Glomerular visceral epithelial cell (primary cell): ENCODE measurements at regions not wholly inside any gene's neighbourhood (a gene's known extent, or its start where the extent isn't known, plus 50 kb on each side); places are given as distances from the start of the nearest gene placed in this dataset.
"Not testable (repeated sequence)": the region's sequence is repeated elsewhere in the genome, so short reads cannot be mapped to it uniquely, and the experiment has no call there.

Experiments used
- DNase-seq: peaks from one replicate; pipeline ENCODE4 v3.0.0-alpha.2; 2016; ENCODE audit errors: extremely low spot score

- DNase-seq: no peak
Observed at GRCh38 chr4:170599894-170600293, 510.1 kb upstream of the AADAT start.

GRCh38 chr4:170591076-170591475, 501.3 kb upstream of the AADAT start:
- DNase-seq: no peak

- peak; percentile 45 for DNase-seq
Observed at GRCh38 chr4:170589597-170590191, 499.9 kb upstream of the AADAT start.

GRCh38 chr4:170581969-170582368, 492.2 kb upstream of the AADAT start:
- DNase-seq: no peak

GRCh38 chr4:170581322-170581721, 491.6 kb upstream of the AADAT start:
- no peak for DNase-seq

GRCh38 chr4:170580651-170581050, 490.9 kb upstream of the AADAT start:
- no peak for DNase-seq

GRCh38 chr4:170538821-170539473, 449.2 kb upstream of the AADAT start:
- no peak for DNase-seq

DNA sequence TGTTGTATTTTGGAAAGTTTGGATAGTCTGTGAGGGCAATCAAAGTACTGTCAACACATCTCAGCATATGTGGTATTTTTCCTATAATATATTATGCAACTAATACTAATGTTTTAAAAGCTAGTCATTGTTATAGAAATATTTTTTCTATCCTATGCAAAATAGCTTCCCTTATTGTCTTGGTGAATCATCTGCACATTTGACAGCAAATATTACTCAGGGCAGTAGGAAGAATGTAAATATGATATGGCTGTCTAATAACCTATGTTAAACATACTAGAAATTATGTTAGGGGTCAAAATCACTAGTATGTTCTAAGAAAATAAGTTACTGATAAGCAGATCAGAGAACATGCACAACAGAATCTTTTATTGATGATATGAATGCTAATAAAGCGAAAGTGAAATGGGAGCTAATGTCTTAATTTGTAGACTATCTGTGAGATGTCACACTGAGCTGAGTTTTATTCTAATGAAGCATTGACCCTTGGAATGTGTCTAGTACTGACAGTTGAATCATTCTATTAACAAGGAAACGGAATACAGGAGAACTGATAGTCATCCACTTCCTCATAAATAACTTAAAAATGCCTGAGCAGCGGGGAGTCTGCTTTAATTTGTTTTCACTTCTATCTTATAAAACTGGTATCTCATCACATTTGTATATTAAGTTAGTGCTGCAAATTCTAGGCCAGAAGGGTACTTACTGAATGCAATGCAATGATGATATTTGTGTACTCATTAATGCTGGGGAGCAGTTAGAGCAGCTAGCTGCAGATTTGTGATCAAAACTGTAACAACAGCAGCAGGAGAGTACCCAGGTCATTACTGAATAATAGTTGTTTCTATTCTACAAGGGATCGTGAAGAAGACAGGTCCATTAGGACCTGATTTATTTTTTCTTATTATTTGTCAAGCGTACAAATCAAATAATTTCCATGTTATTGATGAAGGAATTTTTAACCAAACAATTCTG, 440.3 kb upstream of the AADAT start:
- DNase-seq: no peak

DNA sequence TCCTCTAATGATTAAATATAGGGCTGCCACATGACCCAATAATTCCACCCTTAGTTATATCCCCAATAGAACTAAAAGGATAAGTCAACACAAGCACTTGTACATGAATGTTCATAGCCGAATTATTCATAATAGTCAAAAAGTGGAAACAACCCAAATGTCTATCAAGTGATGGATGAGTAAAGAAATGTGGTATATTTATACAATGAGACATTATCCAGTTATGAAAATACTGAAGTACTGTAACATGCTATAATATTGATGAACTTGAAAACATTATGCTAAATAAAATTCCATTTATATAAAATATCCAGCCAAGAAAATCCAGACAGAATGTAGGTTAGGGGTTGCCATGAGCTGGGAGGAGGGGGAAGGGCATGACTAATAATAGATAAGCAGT, 436.7 kb upstream of the AADAT start:
- no peak for DNase-seq

GRCh38 chr4:170522427-170522970, 432.7 kb upstream of the AADAT start:
- no peak for DNase-seq

- no peak for DNase-seq
Observed at GRCh38 chr4:170497689-170498088, 407.9 kb upstream of the AADAT start.

GRCh38 chr4:170497112-170497511, 407.4 kb upstream of the AADAT start:
- DNase-seq: peak; percentile 38

GRCh38 chr4:170491981-170492380, 402.2 kb upstream of the AADAT start:
- no peak for DNase-seq

DNA sequence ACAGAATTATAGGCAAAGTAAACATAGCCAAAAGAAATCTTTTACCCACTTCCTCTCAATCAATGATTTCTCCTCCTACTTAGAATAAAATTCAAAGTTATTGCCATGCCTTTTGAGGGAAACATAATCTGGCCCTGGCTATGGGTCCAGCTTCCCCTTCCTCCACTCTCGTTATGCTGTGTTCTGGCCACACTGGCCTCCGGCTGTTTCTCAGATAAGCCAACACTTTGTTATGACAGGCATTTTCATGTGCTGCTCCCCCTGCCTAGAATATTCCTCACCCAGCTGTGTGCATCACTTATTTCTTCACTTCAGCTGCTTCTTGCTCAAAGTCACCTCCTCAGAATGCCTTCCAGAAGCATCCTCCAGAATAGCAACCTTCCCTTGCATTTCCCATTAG, 386.6 kb upstream of the AADAT start:
- DNase-seq: no peak

- DNase-seq: no peak
Observed at GRCh38 chr4:170465429-170465828, 375.7 kb upstream of the AADAT start.

DNA sequence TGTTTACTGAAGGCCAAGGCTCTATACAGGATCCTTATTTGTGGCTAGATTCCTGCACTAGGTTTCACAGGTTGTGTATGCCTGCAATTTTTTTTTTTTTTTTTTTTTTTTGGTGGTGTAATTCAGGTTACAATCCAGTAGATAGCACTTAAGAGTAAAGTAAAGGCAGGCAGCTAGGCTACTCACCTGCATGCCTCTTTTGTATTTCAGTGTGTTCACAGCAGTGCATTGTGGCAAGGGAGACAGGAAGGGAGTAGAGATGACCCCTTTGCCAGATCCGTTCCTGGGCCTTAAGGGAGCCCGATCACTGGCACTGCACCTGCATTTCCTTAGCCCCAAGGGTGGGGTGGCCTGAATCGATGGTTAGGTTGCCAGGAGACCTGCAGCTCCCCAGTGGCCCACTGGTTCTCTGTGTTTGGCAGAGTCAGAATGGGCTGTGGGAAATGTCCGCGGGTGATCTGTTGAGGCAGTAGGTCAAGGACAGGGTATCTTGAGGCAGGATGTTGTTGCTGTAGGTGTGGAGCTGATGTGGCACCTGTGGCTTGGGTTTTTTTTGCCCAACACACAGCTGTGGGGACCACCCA, 374.9 kb upstream of the AADAT start:
- DNase-seq: no peak

GRCh38 chr4:170446782-170447181, 357.0 kb upstream of the AADAT start:
- DNase-seq: no peak

GRCh38 chr4:170441146-170441545, 351.4 kb upstream of the AADAT start:
- not testable (repeated sequence) for DNase-seq

DNA sequence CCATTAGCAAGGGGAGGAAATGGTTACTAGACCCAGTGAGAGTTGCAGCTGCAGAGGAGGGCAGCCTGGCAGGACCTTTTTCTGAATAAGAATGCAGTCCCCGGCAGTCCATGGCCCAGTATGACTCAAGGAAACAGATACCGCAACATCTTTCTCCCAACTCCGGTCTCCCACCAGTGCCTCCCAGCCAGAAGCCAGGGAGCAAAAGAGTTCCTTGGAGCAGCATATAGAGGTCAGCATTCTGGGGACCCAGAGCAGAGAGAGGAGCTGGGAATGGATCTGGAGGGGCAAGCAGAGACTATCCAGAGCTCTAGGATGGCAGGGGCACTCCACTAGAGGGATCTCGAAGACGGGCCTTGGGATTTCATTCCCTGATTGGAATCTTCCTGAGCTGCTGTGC, 339.2 kb upstream of the AADAT start:
- DNase-seq: no peak

DNA sequence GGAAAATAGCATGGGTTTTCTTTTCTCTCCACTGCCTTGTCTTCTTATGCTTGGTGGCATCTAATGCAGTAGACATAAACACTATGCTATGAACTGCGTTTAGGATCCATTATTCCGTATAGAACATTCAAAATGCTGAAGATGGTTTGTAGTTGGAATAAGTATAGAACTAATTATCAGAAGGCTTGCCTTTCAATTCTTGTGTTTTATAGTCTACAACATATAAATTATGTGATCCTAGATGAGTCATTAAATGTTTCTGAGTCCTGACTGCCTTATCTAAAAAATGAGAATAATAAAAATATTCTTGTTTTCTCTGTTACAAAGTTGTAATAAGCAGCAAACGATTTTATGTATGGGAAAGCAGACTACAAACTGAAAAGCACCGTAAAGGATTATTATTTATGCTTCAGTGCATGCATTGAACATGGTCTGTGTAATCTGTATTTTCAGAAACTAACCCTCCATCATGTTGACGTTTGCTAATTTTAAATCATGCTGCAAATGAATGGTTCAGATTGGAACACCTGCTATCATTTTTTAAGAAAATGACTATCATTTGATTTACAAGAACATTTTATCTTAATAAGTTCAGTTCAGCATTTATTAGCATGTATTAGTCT, 335.9 kb upstream of the AADAT start:
- DNase-seq: no peak

DNA sequence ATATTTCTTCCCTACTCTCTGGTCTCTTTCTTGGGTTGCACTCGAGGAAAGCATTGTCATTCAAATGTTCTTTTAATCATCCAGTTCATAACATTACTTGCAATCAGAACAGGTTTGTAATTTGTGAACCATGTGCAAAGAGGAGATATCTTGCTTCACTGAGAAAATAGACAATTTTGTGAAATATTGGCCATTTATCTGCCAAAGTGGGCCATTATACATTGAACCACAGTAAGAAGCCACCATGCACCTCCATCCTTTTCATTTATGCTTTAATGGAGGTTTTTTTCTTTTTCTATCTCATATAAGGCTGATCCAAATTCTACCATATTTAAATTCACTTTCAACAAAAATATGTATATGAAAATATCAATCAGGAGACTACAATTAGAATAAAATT, 335.3 kb upstream of the AADAT start:
- no peak for DNase-seq

- no peak for DNase-seq
Observed at GRCh38 chr4:170423137-170423536, 333.4 kb upstream of the AADAT start.
